GM23338 (cell line): ENCODE measurements at regions not wholly inside any gene's neighbourhood (a gene's known extent, or its start where the extent isn't known, plus 50 kb on each side); places are given as distances from the start of the nearest gene placed in this dataset.

ENCODE experiments used
- ATAC-seq: fragments of 200-7000 bp; cut with Tn5 transposase; 3 replicates; pipeline ENCODE4 v1.9.1; 2020
- DNase-seq: peaks from one replicate; pipeline ENCODE4 v3.0.0-alpha.2; 2015; ENCODE audit warnings: low spot score
- H2AFZ ChIP-seq: fragments of 200-600 bp; sonication (generic); 2 replicates; pipeline ENCODE4 v1.8.0; 2016; ENCODE audit warnings: antibody characterized with exemption, mild to moderate bottlenecking, moderate library complexity
- H3F3A ChIP-seq: fragments of 200-600 bp; sonication (generic); replicated peaks from 2 replicates; pipeline ENCODE4 v1.8.0; 2017; ENCODE audit warnings: antibody characterized with exemption, mixed run types, low read depth
- H3K27ac ChIP-seq: fragments of 200-600 bp; sonication (generic); 2 replicates; pipeline ENCODE4 v1.6.1; 2016; ENCODE audit warnings: low read depth
- H3K27me3 ChIP-seq: fragments of 200-600 bp; sonication (generic); 2 replicates; pipeline ENCODE4 v1.8.0; 2016; ENCODE audit warnings: mild to moderate bottlenecking, mixed run types, moderate library complexity; ENCODE audit not compliant: insufficient read depth
- H3K36me3 ChIP-seq: fragments of 200-600 bp; sonication (generic); 2 replicates; pipeline ENCODE4 v1.8.0; 2016; ENCODE audit warnings: mild to moderate bottlenecking; ENCODE audit not compliant: insufficient read depth
- H3K4me1 ChIP-seq: fragments of 200-600 bp; sonication (generic); 2 replicates; pipeline ENCODE4 v1.8.0; 2016; ENCODE audit warnings: mild to moderate bottlenecking, moderate library complexity; ENCODE audit not compliant: insufficient read depth
- H3K4me2 ChIP-seq: fragments of 200-600 bp; sonication (generic); 2 replicates; pipeline ENCODE4 v1.7.1; 2017; ENCODE audit warnings: mixed run types
- H3K4me3 ChIP-seq: fragments of 200-600 bp; sonication (generic); 2 replicates; pipeline ENCODE4 v1.6.1; 2016; ENCODE audit warnings: mixed run types
- H3K79me2 ChIP-seq: fragments of 200-600 bp; sonication (generic); replicated peaks from 2 replicates; pipeline ENCODE4 v1.8.0; 2017; ENCODE audit warnings: mild to moderate bottlenecking; ENCODE audit not compliant: insufficient read depth
- H3K9me2 ChIP-seq: fragments of 200-600 bp; sonication (generic); 2 replicates; pipeline ENCODE4 v1.8.0; 2017; ENCODE audit not compliant: insufficient read depth
- H4K20me1 ChIP-seq: fragments of 200-600 bp; sonication (generic); replicated peaks from 2 replicates; pipeline ENCODE4 v1.8.0; 2017; ENCODE audit warnings: mild to moderate bottlenecking; ENCODE audit not compliant: insufficient read depth
- H3K27ac Mint-ChIP-seq: 2 replicates; pipeline ENCODE4 v1.8.0; 2020; ENCODE audit warnings: inconsistent platforms, mild to moderate bottlenecking, moderate library complexity, mixed read lengths
- H3K27me3 Mint-ChIP-seq: 3 replicates; pipeline ENCODE4 v1.8.0; 2022; ENCODE audit warnings: low read depth, mild to moderate bottlenecking, moderate library complexity, mixed read lengths, inconsistent platforms; ENCODE audit not compliant: insufficient read depth, poor library complexity
- H3K36me3 Mint-ChIP-seq: 3 replicates; pipeline ENCODE4 v1.8.0; 2021; ENCODE audit warnings: low read depth, mild to moderate bottlenecking, inconsistent platforms, moderate library complexity, mixed read lengths
- H3K4me1 Mint-ChIP-seq: 3 replicates; pipeline ENCODE4 v1.8.0; 2020; ENCODE audit warnings: mild to moderate bottlenecking, inconsistent platforms, mixed read lengths
- H3K4me3 Mint-ChIP-seq: 3 replicates; pipeline ENCODE4 v1.8.0; 2021; ENCODE audit warnings: moderate library complexity, mild to moderate bottlenecking, inconsistent platforms, mixed read lengths
- H3K9me3 Mint-ChIP-seq: 3 replicates; pipeline ENCODE4 v1.8.0; 2020; ENCODE audit warnings: moderate library complexity, mild to moderate bottlenecking, inconsistent platforms, mixed read lengths
- CREB1 ChIP-seq: fragments of 250-450 bp; sonication (Bioruptor Pico); IDR thresholded peaks from 2 replicates; pipeline ENCODE4 v1.5.0; 2020; ENCODE audit warnings: low read depth, mild to moderate bottlenecking, moderate library complexity
- ETS1 ChIP-seq: IDR thresholded peaks from 2 replicates; pipeline ENCODE4 v1.6.1; 2016; ENCODE audit warnings: antibody characterized with exemption
- JUNB ChIP-seq: IDR thresholded peaks from one replicate; pipeline ENCODE4 v1.6.1; 2016; ENCODE audit warnings: antibody characterized with exemption; ENCODE audit not compliant: unreplicated experiment
- ZNF331 ChIP-seq: fragments of 250-450 bp; sonication (Bioruptor Pico); IDR thresholded peaks from 2 replicates; pipeline ENCODE4 v1.5.0; 2020; ENCODE audit warnings: low read depth, mild to moderate bottlenecking, moderate library complexity
- ZNF462 ChIP-seq: fragments of 250-450 bp; sonication (Bioruptor Pico); IDR thresholded peaks from 2 replicates; pipeline ENCODE4 v1.5.0; 2020; ENCODE audit warnings: mild to moderate bottlenecking, moderate library complexity

- no peak for TF ChIP-seq ZNF462 (CRISPR knock-in tag)
- no peak for TF ChIP-seq ETS1
- no peak for TF ChIP-seq ZNF331 (CRISPR knock-in tag)
Measured at GRCh38 chr5:40165106-40165788, 514.5 kb upstream of the PTGER4 start (continued).

GRCh38 chr5:40160435-40160834, 519.3 kb upstream of the PTGER4 start:
- Histone ChIP-seq H3K79me2 (no peaks in the 10 kb centered on the region), H3K4me1 (no peaks in the 10 kb centered on the region), H3K9me2 (peaks cover 14% of the 10 kb centered on the region), H3K27ac (no peak overlapping the region), H3K4me3 (no peak overlapping the region), H2AFZ (no peak overlapping the region), H3K27me3 (no peaks in the 10 kb centered on the region), H4K20me1 (no peaks in the 10 kb centered on the region), H3K4me2 (no peak overlapping the region), H3F3A (no peaks in the 10 kb centered on the region), H3K36me3 (no peaks in the 10 kb centered on the region)
- Mint-ChIP-seq H3K4me1 (no peaks in the 10 kb centered on the region), H3K27me3 (peaks cover 2% of the 10 kb centered on the region), H3K27ac (no peak overlapping the region), H3K9me3 (peaks cover 10% of the 10 kb centered on the region; the same call in 1 of the 3 replicates), H3K4me3 (no peak overlapping the region), H3K36me3 (peaks cover 2% of the 10 kb centered on the region; the same call in 1 of the 3 replicates)
- ATAC-seq (no peak), DNase-seq (no peak)
- TF ChIP-seq JUNB (no peak), CREB1 (CRISPR knock-in tag) (no peak)
